ENCODE measurements at regions not wholly inside any gene's neighbourhood (a gene's known extent, or its start where the extent isn't known, plus 50 kb on each side); places are given as distances from the start of the nearest gene placed in this dataset.
A peak's percentile ranks its signal among the peaks of the same experiment; 100 is the strongest.

DNA sequence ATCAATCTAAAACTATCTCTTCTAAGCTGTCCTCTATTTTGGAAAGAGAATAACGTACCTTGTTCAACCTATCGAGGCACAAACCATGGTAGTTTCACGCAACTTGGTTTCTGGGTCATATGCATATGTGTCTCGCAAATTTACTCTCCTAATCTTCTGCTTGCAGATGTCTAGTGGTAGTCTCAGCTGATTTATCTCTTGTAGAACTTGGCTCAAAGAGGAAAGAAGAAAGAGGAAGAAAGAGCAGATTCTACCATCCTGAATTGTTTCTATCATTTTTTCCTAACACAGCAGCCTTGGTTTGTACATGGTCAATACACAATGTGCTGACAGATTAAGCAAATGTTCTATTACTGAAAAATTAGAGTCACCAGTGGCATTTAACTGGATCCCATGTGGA, 282.3 kb downstream of the SPRY2 start:
- Mint-ChIP-seq H3K4me1 (no peaks in the 10 kb centered on the region), H3K9me3 (peaks cover 0 to 2% (median 0%) of the 10 kb centered on the region in 7 donors), H3K27ac (no peak overlapping the region), H3K36me3 (no peaks in the 10 kb centered on the region), H3K4me3 (no peak overlapping the region), H3K27me3 (peaks cover 4% of the 10 kb centered on the region in 3 donors)
- DNase-seq (no peak), ATAC-seq (ENCODE audit: low read depth in 2 of 2) (no peak)

DNA sequence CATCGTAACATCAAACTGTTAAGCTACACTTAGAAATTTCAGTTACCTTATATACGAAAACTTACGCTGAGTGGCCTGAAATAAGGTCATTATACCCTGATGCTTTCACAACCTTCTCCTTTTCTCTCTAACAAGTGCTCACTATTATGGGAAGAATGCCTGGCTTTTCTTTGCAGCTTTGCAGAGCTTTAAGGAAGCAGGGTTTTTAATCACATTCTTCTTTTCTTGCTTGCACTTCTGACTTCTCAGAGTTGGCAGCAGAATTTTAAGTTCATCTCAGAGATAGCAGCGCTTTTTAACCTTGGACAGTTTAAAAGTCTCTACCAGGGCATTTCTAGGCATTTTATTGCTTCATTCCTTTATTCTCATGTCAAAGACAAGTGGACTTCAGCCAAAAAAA, 285.1 kb downstream of the SPRY2 start:
- Mint-ChIP-seq H3K27ac (no peak overlapping the region), H3K9me3 (peaks cover 0 to 5% (median 0%) of the 10 kb centered on the region in 7 donors), H3K36me3 (no peaks in the 10 kb centered on the region), H3K4me3 (no peak overlapping the region), H3K27me3 (peaks cover 4 to 8% (median 4%) of the 10 kb centered on the region in 3 donors), H3K4me1 (peaks cover 3 to 5% (median 5%) of the 10 kb centered on the region in 3 donors)
- no peak for ATAC-seq (ENCODE audit: low read depth in 2 of 2)
- no peak for DNase-seq

DNA sequence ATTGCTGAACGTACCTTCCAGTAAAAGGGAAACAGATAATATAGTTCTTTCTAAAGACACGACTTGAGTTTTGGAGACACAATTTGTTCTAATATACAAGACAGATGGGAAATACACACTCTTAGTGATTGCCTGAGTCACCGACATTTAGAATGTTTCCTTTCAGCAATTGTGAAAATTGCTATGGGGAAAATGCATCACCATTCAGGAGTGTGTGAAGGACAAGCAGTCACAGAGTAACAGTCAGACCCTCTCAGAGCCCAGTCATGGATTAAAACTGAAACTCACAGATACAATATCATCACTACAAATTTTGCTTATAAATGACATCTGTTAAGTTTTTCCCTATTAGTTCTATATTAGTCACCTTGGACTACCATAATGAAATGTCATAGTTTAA, 286.1 kb downstream of the SPRY2 start:
- no peak for DNase-seq
- ATAC-seq (ENCODE audit: low read depth in 2 of 2) = no peak
- no peak overlapping the region for H3K4me3 Mint-ChIP-seq
- H3K9me3 Mint-ChIP-seq = peaks cover 0 to 5% (median 0%) of the 10 kb centered on the region in 7 donors
- peaks cover 4 to 8% (median 4%) of the 10 kb centered on the region in 3 donors for H3K27me3 Mint-ChIP-seq
- no peak overlapping the region for H3K27ac Mint-ChIP-seq
- H3K36me3 Mint-ChIP-seq = no peaks in the 10 kb centered on the region
- H3K4me1 Mint-ChIP-seq = peaks cover 9 to 12% (median 12%) of the 10 kb centered on the region in 3 donors

DNA sequence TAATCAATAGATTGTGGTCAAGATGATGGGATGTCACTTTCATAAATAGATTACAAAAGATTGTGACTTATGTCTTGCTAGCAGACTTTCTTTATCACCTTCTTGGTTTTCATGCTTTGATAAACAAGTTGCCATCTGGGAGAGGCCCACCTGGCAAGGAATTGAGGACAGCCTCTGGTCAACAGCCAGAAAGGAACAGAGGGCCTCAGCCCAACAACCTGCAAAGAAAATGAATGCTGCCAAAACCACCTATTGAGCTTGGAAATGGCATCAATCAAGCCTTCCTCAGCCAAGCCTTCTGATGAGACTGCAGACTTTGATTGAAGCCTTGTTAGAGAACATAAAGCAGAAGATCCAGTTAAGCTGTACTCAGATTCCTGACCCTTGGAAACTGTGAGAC, 288.6 kb downstream of the SPRY2 start:
- Mint-ChIP-seq H3K4me3 (no peak overlapping the region), H3K9me3 (peaks cover 0 to 5% (median 0%) of the 10 kb centered on the region in 7 donors), H3K27ac (no peak overlapping the region), H3K4me1 (peaks cover 21 to 25% (median 22%) of the 10 kb centered on the region in 3 donors), H3K27me3 (peaks cover 0 to 8% (median 0%) of the 10 kb centered on the region in 3 donors), H3K36me3 (no peaks in the 10 kb centered on the region)
- ATAC-seq (ENCODE audit: low read depth in 2 of 2) (no peak), DNase-seq (no peak)

DNA sequence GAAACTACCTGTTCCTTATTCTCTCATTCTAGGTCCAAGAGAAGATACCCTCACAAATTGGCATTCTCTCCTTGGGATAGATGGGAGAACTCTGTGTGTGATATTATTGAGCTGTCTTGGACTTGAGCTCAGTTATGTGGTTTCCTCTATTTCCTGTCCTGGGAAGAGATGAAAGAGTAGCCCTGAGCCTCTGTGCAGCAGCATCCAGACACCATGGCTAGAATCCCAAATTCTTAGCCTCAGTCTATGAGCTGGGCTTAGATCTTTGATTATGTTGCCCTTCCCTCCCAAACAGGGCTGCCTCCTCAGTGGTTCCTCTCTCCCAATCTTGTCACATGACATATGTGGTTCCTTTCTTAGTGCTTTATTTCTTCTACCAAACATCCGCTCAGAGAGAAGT, 290.7 kb downstream of the SPRY2 start:
- Mint-ChIP-seq H3K36me3 (no peaks in the 10 kb centered on the region), H3K4me3 (peak overlapping the region in 2 of 8 donors; percentile 1 to 26), H3K4me1 (peaks cover 21 to 25% (median 22%) of the 10 kb centered on the region in 3 donors), H3K27ac (peak overlapping the region in 1 of 6 donors; percentile 36), H3K9me3 (peaks cover 0 to 5% (median 0%) of the 10 kb centered on the region in 7 donors), H3K27me3 (peaks cover 0 to 8% (median 0%) of the 10 kb centered on the region in 3 donors)
- ATAC-seq (ENCODE audit: low read depth in 2 of 2) (no peak), DNase-seq (no peak)

DNA sequence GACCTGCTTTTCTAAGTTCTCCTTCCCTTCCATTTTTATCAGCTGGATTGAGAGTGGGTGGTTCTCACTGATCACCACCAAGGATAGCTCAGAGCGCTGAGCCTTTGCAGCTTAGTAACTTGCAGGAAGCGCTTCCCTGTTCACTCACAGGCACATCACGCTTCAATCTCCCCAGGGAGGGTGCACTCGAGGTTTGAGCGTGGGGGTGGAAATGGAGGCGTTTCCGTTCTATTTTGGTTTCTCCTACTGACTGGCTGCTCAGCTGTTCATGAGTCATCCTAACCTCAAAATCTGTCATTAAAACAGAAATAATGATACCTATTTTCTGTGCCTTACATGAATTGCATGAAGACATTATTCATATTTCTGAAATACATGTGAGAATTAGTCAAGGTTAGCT, 292.1 kb downstream of the SPRY2 start:
- H3K4me3 Mint-ChIP-seq = peak overlapping the region in 5 of 8 donors; percentile 37 to 75 (median 47)
- H3K27ac Mint-ChIP-seq = peak overlapping the region in 4 of 6 donors; percentile 9 to 65 (median 44)
- DNase-seq (peak; percentile 59), ATAC-seq (ENCODE audit: low read depth in 2 of 2) (peak; percentile 96 to 98)
- H3K36me3 Mint-ChIP-seq = no peaks in the 10 kb centered on the region
- peaks cover 0 to 5% (median 0%) of the 10 kb centered on the region in 7 donors for H3K9me3 Mint-ChIP-seq
- H3K27me3 Mint-ChIP-seq = peaks cover 0 to 8% (median 0%) of the 10 kb centered on the region in 3 donors
- H3K4me1 Mint-ChIP-seq = peaks cover 21 to 25% (median 22%) of the 10 kb centered on the region in 3 donors

DNA sequence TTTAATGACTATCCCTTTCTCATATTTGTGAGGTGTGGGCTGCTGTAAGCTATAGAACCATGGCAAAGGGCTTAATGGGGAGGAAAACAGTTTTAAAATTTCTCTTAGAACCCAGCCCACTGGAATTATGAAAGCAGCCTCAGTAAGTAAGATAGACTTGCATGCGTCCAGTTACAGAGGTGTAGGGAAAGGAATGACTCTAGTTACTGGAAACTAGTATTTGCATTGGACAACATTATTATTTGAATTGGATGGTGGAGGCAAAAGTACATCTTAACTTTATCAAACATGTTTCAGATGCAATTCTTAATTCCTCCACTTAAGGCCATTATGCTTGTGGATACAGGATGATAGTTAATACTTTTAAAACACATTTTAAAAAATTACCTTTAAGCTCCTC, 292.9 kb downstream of the SPRY2 start:
- no peak overlapping the region for H3K27ac Mint-ChIP-seq
- no peak for DNase-seq
- no peak overlapping the region for H3K4me3 Mint-ChIP-seq
- no peak for ATAC-seq (ENCODE audit: low read depth in 2 of 2)
- no peaks in the 10 kb centered on the region for H3K36me3 Mint-ChIP-seq
- H3K27me3 Mint-ChIP-seq = peaks cover 0 to 8% (median 0%) of the 10 kb centered on the region in 3 donors
- peaks cover 22 to 26% (median 25%) of the 10 kb centered on the region in 3 donors for H3K4me1 Mint-ChIP-seq
- H3K9me3 Mint-ChIP-seq = peaks cover 0 to 5% (median 0%) of the 10 kb centered on the region in 7 donors

DNA sequence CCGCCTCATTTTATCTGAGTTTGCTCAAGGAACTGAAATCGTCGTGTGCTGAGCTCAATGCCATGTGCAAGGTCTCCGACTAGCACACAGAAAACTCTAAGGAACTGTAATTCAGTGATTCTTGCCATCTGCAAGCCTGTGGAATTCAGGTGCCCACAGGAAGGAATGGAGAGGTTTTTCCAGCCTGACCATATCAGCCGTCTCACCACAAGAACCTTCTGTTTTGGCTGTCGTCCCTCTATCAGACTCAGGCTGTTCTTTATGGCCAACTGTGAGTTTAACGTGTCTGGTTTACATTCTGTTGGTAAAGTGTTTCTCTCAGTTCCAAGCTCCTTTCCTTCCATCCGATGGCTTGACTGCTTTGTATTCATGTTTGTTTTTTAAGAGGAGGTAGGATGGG, 293.5 kb downstream of the SPRY2 start:
- Mint-ChIP-seq H3K4me1 (peaks cover 22 to 26% (median 25%) of the 10 kb centered on the region in 3 donors), H3K36me3 (no peaks in the 10 kb centered on the region), H3K27ac (peak overlapping the region in 2 of 6 donors; percentile 21 to 29), H3K27me3 (peaks cover 0 to 8% (median 0%) of the 10 kb centered on the region in 3 donors), H3K4me3 (no peak overlapping the region), H3K9me3 (peaks cover 0 to 5% (median 0%) of the 10 kb centered on the region in 7 donors)
- DNase-seq (no peak), ATAC-seq (ENCODE audit: low read depth in 2 of 2) (no peak)

DNA sequence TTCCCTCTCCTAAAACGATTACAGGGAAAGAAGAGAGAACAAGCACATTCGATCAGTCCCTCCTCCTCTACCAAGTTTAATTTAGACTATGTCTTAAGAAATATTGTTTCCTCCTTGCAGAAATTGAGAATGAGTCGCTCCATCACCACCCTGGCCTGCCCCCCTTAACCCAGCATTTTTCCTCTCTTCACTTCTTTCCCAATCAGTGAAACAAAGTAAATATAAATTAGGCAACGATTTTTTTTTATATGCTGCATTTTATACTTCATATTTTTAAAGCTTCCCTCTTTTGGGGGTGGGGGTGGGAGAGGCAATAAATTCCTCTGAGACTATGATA, 300.0 kb downstream of the SPRY2 start:
- Mint-ChIP-seq H3K4me1 (peaks cover 18 to 33% (median 29%) of the 10 kb centered on the region in 3 donors), H3K27me3 (no peaks in the 10 kb centered on the region), H3K27ac (no peak overlapping the region), H3K36me3 (no peaks in the 10 kb centered on the region), H3K4me3 (no peak overlapping the region), H3K9me3 (no peaks in the 10 kb centered on the region)
- no peak for DNase-seq
- ATAC-seq (ENCODE audit: low read depth in 2 of 2) = no peak

DNA sequence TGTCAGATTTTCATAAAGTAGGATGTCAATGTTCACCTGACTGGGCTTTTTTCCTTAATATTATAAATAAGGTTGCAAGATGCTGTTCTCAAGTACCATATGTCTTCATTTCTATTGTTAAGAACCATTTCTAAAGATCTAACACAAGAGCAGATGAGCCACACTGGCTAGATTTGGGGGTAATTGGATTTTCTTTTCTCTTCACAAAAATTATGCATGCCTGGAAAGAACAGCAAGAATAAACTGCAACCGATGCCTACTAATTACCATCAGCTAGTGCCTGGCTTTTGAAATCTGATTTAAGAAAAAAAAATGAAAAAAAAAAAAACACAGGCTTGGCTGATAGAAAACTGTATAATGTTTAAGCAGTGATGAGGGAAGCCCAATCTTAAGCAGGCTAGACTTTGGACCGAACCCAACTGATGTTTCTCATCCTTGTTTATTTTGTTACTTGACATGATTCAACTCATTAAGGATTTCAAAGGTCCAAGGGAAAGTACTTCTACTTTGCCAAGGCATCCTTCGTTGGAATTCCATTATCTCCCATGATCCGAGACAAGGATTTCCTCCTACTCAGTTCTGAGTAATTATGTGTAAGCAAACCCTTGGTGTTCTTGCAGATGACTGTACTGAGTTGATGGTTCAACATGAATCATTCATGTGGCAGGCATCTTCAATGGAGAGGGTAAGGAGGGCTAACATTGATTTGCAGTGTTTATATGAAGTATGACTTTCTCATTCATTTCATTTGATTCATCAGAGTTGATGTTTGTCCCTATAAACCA, 300.5 kb downstream of the SPRY2 start:
- ATAC-seq (ENCODE audit: low read depth in 2 of 2) = no peak
- Mint-ChIP-seq H3K9me3 (no peaks in the 10 kb centered on the region), H3K27me3 (no peaks in the 10 kb centered on the region), H3K36me3 (no peaks in the 10 kb centered on the region), H3K27ac (no peak overlapping the region), H3K4me3 (no peak overlapping the region), H3K4me1 (peaks cover 18 to 33% (median 29%) of the 10 kb centered on the region in 3 donors)
- DNase-seq = no peak

DNA sequence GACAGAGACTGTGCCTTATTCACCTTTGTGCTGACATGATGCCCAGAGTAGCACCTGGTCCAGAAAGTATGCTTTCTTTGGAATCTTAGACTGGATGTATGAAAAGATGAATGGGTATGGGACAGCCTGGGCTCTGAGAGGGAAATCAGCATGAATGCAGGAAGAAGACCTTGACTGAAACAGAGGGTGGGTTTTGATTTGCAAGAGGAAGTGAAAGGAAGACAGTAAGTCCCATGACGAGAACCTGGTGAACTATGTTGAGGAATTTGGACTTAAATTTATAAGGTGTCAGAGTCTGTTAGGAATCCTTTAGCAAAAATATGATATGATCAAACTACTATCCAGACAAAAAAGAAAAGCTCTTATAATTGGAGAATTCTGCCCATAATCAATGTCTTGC, 301.9 kb downstream of the SPRY2 start:
- Mint-ChIP-seq H3K36me3 (no peaks in the 10 kb centered on the region), H3K27me3 (no peaks in the 10 kb centered on the region), H3K4me1 (peaks cover 18 to 33% (median 29%) of the 10 kb centered on the region in 3 donors), H3K27ac (peak overlapping the region in 3 of 6 donors; percentile 7 to 91 (median 66)), H3K9me3 (no peaks in the 10 kb centered on the region), H3K4me3 (peak overlapping the region in 1 of 8 donors; percentile 21)
- DNase-seq (peak; percentile 34), ATAC-seq (ENCODE audit: low read depth in 2 of 2) (peak; percentile 73)

DNA sequence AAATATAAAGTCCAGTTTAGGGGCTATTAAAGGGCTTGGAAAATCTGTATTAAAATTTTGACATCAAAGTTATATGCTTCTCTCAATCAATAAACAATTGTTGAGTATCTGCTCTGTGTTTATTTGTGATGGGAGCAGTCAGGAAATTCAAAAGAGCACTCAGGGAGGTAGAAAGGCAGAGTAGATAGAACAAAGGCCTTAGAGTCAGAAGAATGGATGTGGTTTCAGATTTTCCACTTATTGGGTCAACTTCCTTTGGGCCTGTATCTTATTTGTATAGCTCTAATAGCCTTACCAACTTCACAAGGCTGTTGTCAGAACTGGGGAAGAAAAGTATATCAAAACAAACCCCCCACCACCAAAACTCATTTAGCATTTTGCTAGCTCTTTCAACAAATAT, 302.6 kb downstream of the SPRY2 start:
- no peak overlapping the region for H3K4me3 Mint-ChIP-seq
- no peaks in the 10 kb centered on the region for H3K9me3 Mint-ChIP-seq
- H3K27me3 Mint-ChIP-seq = no peaks in the 10 kb centered on the region
- no peak for DNase-seq
- H3K36me3 Mint-ChIP-seq = no peaks in the 10 kb centered on the region
- ATAC-seq (ENCODE audit: low read depth in 2 of 2) = no peak
- peak overlapping the region in 4 of 6 donors; percentile 7 to 66 (median 18) for H3K27ac Mint-ChIP-seq
- peaks cover 18 to 30% (median 29%) of the 10 kb centered on the region in 3 donors for H3K4me1 Mint-ChIP-seq

DNA sequence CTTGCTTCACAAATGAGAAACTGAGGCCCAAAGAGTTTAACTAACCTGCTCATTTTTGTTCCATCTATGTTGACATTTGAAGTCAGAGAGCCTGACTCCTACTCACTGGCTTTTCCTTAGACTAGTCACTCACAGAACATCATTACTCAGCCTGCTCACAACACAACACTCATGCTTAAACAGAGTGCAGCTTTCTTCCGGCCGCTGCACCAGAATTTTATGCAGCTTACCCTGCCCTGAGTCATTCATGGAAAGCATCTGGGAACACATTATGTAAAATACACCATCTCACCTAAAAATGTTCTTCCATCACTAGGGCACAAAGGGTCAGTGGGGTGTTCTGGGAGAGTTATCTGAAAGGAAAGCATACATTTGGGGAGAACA, 303.4 kb downstream of the SPRY2 start:
- ATAC-seq (ENCODE audit: low read depth in 2 of 2) = no peak
- Mint-ChIP-seq H3K36me3 (no peaks in the 10 kb centered on the region), H3K4me3 (no peak overlapping the region), H3K27me3 (no peaks in the 10 kb centered on the region), H3K4me1 (peaks cover 18 to 29% (median 28%) of the 10 kb centered on the region in 3 donors), H3K27ac (peak overlapping the region in 2 of 6 donors; percentile 49 to 82), H3K9me3 (no peaks in the 10 kb centered on the region)
- no peak for DNase-seq
